NCI-H2107 treated with DMSO at 0.1 percent for 48 hours (cell line): ENCODE measurements at regions not wholly inside any gene's neighbourhood (a gene's known extent, or its start where the extent isn't known, plus 50 kb on each side); places are given as distances from the start of the nearest gene placed in this dataset.
"Not testable (repeated sequence)": the region's sequence is repeated elsewhere in the genome, so short reads cannot be mapped to it uniquely, and the experiment has no call there.

Experiments used
- DNase-seq: peaks from one replicate; lab custom pipeline; 2025; ENCODE audit not compliant: unreplicated experiment; lab: John Stamatoyannopoulos, UW

DNA sequence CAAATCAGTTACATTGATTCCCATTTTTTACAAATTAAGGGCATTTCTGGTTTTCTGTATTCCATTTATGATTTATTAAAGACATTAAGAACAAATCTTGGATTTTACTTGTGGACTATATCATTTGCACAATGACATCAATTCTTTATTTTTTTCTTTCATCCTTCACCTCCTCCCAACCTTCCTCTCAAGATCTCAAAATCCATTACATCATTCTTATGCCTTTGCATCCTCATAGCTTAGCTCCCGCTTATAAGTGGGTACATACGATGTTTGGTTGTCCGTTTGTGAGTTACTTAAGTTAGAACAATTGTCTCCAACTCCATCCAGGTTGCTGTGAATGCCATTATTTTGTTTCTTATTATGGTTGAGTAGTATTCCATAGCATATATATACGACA is 752.8 kb downstream of the CD109 start:
- DNase-seq, result no peak

DNA sequence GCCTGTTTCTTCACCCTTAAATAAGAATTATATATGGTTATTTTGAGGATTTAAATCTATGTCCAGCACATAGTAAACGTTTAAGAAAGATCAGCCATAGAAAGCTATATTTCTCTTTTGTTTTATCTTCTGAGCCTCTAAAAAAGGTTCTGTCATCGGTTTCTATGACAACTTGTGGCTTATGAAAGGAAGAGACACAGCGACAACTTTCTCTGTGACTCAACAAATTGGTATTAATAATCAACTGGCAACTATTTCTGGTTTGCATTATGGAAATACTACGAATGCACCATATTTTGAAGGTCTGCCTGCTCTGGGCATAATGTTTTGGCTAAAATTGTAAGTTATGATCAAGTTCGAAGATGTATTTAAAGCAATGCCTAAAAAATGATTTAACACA is 751.0 kb downstream of the CD109 start:
- DNase-seq, result no peak

DNA sequence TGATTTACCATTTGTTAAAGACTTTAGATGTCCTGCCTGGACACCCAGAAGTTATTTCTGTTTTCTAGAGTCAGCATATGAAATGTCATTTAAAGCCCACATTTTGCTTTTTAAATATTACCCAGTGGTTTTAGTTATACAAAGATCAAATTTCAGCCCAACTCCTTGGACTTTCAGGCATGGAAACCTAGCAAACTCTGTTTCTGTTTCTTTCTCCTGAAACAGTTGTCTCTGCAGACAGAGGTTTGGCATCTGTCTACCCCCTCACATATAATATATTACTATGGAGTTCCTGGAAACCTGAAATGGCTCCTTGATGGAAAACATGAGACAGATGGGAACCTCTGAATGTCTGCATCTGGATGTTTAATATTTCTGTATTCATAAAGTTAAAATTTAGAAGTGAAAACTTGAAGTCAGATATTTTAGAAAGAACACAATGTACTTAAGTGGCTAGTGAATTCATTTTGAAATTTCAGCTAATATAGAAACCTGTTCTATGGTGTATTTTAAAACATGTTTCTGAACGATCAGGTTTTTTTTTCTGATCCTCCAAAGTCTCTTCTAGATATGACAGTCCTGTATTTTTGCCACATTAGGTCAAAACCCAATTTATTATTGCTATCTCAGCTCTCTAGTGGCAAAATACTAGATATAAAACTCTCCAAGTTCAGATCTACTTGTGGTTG is 743.3 kb downstream of the CD109 start:
- DNase-seq, result no peak

DNA sequence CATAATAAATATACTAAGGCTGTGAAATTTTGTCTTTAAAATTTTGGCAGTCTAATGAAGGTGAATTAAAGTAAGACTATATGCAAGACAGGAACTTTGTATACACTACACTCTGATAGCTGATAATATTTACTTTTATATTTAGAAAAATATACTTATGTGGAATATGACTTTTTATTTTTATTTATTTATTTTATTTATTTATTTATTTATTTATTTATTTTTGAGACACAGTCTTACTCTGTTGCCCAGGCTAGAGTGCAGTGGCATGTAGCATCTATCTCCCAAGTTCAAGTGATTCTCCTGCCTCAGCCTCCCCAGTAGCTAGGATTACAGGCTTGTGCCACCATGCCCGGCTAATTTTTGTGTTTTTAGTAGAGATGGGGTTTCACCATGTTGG is 742.4 kb downstream of the CD109 start:
- DNase-seq, result not testable (repeated sequence)

DNA sequence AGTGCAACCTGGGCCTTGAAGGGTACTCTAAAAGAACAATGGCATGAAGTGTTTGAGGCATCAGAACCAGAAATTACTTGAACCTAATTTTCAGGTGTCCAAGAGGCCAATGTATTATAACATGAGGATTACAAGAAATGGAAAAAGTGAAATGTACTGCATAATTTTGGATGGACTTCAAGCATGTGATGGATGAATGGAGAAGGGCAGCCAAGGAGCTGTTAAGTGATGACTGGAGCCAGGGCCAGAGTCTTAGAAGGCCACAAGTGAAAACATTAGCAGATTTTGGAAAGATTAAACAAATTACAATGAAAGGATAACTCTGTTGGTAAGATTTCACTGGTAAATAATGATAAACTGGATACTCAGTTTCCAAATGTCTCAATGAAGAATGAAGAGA is 738.2 kb downstream of the CD109 start:
- DNase-seq, result no peak

DNA sequence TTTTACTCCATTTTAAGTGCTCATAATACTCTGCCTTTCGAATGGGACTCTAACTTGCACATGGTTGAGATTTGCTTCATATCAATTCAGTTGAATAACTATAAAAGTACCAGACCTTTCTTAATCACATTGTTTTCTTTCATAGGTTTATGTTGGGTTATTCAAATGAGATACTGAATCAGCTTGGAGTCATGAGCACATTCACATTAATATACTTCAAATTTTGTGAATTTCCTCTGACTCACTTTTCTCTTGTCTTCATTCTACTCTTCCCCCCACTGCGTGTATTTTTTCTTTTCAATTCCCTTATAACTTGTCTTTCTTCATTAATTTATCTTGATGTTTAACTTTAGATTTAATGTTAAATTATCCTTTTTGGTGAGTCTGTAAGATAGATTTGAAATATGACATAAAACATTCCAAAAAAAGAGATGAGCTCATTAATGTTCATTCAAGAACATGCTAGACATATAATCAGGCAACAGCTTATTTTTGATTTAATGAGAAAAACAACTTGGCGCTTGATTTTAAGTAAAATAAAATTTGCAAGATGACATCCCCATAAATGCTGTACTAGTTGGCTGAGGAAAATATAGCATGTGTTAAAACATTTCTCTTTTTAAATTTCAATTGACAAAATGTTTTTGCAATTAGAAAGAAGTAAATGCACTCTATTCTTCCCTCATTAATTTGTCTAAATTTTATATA is 736.0 kb downstream of the CD109 start:
- no peak for DNase-seq

DNA sequence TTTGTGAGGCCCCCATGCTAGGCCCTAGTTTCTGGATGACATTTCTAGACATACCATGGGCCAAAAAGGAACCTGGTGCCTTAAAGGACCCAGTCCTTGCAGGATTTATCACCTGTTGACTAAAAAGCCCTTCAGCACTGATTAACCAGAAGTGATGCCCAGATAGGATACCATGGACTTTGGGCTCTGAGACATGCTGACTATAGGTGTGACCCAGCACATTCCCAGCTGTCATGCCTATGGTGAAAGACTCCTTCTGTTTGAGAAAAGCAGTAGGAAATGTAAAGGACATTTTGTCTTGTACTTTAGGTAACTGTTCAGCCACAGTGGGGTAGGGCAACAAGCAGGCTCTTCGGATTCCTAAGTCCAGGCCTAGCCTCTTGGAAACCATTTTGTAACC is 724.2 kb downstream of the CD109 start:
- DNase-seq, result no peak

DNA sequence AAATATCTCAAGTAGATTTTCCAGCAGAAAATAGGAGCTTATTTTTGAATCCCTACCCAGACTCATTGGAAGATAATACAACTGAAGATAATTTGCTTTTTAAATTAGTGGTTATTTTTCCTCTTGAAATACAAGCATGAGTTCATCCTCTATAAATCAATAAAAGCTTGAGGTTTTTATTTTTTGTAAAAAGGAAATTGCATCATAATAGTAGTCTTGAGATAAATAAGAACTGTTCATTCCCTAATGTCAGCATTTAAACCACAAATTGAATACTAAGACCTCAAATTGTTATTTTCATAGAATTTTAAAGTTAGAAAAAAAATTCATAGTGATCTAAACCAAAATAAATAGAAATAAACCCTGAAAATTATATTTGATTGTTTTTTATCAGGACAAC is 719.1 kb downstream of the CD109 start:
- no peak for DNase-seq

DNA sequence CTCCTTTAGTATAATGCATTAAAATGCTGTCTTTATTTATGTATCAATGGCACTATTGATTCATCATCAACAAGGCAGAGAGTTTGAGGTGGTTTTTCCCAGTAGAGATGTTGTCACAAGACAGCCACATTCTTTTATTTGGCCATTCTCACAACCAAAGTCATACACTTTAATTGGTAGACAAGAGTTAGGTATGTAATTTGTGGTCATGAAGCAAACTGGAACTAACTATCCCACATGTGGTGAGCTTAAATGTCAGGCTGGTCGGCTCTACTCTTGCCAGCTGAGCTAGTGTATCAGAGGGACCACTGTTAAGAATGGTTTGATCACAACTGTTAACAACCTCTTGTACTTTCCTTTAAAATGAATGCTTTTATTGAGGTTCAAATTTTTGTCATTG is 714.6 kb downstream of the CD109 start:
- DNase-seq, result no peak

DNA sequence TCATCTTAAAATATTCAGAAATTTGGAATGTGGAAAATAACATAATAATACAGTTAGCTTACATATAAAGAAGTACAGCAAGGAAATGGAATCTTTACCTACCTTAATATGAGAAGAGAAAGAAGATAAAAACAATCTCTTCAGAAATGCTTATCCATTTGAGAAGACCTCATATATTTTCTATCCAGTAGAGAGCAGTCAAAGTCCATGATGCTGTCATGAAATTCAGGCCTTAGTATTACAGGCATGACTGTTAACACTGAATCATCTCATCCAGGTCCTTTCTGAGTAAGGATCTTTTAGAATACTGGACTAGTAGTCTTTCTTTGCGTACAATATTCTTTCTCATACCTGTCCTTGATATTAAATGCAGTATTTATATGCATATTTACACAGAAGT is 713.4 kb downstream of the CD109 start:
- no peak for DNase-seq

DNA sequence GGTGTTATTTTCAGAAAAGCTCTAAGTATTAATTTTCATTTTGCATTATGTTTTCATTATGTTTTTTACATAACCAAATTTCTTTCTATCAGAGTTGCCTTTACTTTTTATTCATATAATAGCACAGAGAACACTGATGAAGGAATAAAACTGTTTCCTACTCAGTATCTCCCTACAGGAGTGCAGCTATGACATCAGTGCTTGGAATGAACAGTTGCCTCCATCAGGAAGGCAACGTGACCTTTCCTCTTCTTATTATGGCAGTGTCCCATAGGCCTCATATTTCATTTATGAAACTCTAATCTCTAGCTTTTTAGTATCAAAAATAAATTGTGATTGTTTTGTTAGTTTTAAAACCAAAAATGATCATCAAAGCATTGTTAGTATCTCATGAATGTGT is 712.8 kb downstream of the CD109 start:
- DNase-seq, result no peak

DNA sequence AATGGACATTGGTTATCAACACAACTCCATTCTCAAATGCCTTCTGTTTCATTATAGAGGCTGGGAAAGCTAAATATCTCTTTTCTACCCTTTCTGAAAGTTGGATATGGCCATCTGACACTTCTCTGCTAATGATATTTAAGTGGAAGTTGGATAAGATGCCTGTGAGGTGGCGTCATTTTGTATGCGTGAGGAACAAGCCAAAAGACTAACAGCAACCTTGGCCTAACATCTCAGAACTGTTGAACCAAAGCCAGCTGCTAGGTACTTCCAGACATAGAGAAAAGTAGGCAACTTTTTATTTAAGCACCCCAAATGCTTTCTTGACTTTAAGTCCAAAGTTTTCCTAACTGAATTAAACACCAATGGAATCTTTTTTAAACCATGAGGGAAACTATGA is 708.4 kb downstream of the CD109 start:
- DNase-seq, result no peak

DNA sequence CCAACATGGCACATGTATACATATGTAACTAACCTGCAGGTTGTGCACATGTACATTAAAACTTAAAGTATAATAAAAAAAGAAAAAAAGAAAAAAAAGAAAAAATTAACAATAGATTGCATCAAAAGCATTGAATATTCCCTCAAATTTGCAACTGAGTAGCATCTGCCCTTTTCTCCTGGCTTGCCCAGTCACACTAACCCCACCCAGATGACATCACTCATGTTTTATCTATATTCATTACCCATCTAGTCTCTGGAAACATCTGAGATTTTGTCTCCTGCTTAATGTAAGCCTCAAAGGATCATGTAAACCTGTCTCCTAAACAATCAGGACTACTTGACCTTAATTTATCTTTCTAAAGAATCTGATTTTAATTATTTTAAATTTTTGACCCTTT is 706.8 kb downstream of the CD109 start:
- no peak for DNase-seq

DNA sequence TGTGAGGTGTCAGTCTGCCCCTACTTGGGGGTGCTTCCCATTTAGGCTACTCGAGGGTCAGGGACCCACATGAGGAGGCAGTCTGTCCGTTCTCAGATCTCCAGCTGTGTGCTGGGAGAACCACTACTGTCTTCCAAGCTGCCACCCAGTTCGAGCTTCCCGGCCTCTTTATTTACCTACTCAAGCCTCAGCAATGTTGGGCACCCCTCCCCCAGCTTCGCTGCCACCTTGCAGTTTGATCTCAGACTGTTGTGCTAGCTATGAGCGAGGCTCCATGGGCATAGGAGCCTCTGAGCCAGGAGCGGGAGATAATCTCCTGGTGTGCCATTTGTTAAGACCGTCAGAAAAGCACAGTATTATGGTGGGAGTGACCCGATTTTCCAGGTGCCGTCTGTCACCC is 682.4 kb downstream of the CD109 start:
- DNase-seq, result not testable (repeated sequence)

DNA sequence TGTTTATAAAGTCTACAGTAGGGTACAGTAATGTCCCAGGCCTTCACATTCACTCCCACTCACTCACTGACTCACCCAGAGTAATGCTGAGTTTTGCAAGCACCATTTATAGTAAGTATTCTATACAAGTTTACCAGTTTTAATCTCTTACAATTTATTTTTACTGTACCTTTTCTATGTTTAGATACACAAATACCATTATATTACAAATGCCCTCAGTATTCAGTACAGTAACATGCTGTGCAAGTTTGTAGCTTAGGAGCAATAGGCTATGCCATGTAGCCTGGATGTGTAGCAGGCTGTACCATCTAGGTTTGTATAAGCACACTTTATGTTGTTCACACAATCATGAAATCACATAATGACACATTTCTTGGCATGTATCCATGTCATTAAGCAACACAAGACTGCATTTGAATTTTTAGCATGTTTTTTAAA is 673.6 kb downstream of the CD109 start:
- DNase-seq, result no peak

DNA sequence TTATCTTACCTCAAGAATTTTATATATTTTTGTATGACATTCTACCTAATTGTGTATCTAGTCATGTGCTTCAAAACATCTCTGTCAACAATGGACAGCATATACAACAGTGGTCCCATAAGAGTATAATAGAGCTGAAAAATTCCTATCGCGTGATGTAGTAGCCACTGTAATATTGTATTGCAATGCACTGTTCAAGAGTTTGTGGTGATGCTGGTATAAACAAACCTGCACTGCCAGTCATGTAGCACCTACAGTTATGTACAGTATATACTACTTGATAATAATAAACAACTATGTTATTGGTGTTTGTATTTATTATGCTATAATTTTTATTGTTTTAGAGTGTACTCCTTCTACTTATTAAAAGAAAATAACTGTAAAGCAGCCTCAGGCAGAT is 672.7 kb downstream of the CD109 start:
- DNase-seq, result no peak

DNA sequence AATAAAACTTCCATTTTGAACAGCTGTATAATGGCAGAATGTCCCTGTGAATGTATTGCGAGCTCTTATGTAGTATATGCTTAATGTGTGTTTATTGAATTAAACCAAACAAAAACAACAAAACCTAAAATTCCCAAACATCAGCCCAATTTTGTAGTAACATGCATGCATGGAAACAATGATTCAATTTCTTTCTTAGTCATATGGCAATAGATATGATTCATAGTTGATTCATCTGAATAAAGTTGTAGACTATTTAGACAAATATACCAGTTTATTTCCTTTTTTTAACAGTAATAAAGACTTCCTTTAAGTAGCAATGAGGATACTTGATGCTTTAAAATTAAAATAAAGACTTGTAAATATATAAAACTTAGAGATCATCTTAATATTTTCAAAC is 670.6 kb downstream of the CD109 start:
- DNase-seq, result no peak

DNA sequence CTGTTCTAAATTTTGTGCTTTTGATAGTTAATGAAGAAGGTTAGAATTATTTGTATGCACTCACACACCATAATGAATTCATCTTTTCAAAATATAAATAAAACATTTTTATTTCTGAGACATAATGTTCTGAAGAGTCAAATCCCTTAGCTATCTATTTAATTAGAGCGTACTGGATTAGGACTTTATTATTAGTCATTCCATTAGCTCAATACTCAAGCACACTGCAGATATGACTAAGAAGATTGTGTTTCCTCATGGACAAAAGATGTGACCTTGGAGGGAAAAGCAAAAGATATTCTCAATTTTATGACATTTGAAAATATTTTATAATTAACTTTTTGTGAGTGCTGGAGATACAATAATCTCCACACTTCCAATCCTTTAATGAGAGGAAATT is 666.4 kb downstream of the CD109 start:
- DNase-seq, result no peak

DNA sequence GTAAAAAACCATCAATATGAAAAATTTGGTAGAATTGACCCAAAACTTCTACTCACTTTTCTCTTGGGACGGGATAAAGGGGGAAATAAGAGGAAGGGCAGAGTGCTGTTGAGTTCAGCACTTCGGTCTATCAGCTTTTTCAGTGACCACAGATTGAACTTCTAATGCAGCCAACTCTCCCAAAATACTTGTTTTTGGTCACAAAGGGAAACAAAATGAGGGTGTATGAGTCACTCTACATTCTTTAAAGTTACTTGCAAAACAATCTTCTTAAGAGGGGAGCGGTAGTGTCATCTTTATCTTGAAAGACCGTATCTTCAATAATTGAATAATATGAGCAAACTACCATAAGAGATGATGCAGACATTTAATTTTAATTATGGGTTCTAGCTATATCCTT is 661.3 kb downstream of the CD109 start:
- DNase-seq, result no peak

DNA sequence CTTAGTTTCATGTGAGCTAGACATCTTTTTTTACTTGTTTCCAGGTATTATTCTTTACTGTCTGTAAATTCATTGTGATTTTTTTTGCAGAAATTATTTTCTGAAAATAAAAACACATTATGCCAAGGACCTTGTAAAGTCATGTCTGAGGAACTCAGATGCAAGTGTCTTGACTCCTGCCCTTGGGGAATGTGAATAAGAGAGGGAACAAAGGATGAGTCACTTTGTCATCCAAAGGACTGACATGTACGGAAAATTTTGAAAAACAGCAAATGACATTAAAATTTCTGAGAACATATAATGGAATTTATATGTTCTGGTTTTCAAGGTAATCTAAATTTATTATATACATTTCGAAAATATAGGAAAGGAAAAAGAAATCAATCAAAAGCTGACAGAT is 660.4 kb downstream of the CD109 start:
- DNase-seq, result no peak

DNA sequence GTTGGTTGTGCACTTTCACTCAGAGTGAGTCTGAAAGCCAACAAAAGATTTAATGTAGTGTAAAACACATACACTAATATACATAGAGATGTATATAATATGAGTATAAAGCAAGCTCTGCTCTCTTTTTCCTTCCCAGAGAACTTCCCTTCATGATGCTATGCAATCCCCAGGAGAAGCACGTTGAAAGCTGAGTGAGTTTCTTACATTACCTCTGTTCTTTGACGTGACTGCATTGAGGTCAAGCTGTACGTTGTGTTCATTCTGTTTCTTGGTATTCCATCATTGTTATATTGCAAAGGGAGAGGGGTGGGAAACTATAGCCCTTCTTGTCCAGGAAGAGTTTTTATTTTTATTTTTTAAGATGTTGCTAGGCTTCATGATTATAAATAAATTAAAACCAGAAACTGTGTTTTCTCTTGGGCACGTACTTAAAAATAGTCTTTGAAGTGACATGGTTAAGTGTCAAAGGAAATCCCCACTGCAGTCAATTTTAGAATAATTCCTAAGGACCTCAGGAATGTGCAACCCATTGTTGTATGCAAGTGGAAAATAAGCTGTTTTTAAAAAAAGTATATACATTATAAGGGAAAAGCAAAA is 651.0 kb downstream of the CD109 start:
- no peak for DNase-seq

DNA sequence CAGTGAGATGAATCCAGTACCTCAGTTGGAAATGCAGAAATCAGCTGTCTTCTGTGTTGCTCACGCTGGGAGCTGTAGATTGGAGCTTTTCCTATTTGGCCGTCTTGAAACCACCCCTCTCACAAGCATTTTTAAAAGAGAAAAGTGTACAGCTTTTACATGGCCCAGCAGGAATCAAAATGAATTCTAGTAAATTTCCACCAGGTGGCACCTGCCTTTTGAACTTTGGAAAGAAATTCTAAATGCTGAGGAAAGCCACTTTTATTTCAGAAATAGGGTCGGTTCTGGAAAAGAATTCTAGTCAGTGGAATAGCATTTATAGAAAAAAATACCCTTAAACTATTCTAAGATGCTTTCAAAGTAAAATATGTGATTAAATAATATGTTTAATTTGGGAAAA is 647.8 kb downstream of the CD109 start:
- no peak for DNase-seq

DNA sequence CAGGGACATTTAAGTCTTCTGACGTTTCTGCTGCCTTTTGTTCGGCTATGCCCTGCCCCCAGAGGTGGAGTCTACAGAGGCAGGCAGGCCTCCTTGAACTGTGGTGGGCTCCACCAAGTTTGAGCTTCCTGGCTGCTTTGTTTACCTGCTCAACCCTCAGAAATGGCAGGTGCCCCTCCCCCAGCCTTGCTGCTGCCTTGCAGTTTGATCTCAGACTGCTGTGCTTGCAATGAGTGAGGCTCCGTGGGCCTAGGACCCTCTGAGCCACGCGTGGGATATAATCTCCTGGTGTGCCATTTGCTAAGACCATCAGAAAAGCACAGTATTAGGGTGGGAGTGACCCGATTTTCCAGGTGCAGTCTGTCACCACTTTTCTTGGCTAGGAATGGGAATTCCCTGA is 647.3 kb downstream of the CD109 start:
- not testable (repeated sequence) for DNase-seq
